ENCODE measurements at regions not wholly inside any gene's neighbourhood (a gene's known extent, or its start where the extent isn't known, plus 50 kb on each side); places are given as distances from the start of the nearest gene placed in this dataset.

DNA sequence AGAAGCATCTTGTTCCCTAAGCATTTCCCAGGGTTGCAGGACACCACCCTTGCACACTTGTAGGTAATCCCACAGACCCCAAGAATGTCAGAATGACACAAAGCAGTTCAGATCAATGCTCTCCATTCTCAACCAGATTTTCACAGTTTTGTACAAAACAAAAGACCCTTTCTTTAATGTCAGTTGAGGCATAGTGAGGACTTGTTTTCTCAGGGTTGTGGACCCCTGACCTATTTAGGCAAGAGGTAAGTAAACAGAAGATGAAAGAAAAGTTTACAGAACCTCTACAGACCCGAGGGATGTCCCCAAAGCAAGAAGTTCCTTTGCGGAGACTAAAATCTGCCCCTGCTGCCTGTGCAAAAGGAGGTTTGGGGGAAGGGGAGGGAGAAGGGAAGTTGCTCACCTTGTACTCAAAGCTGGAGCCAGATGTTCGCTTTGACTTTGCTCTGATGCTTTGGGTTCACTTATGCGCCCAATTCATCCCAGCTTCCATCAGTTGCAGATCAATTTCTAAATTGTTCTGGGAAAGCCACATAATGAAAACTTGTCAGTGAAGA, 635.4 kb downstream of the EPHA4 start:
- BruUV-seq (replicated peaks), result no TSS peak
- Histone ChIP-seq H4K20me1 (ENCODE audit: low read length) (no peaks in the 10 kb centered on the region), H3K4me3 (ENCODE audit: low read length) (no peak overlapping the region), H3K4me2 (ENCODE audit: low read length) (0 out of 2 replicates have a peak overlapping the region, but pooled peaks have one; percentile 49), H3K9me3 (ENCODE audit: low read length) (no peaks in the 10 kb centered on the region), H3K9ac (ENCODE audit: low read length) (no peak overlapping the region), H3K27ac (ENCODE audit: low read length) (0 out of 2 replicates have a peak overlapping the region, but pooled peaks have one; percentile 38), H3K79me2 (ENCODE audit: low read length) (no peaks in the 10 kb centered on the region), H3K27me3 (ENCODE audit: low read length) (no peaks in the 10 kb centered on the region), H3K36me3 (ENCODE audit: low read depth, low read length) (no peaks in the 10 kb centered on the region), H3K9me2 (replicated peaks; ENCODE audit: low read length) (no peaks in the 10 kb centered on the region), H3K4me1 (ENCODE audit: insufficient read depth, low read length) (peaks cover 18% of the 10 kb centered on the region), H2AFZ (ENCODE audit: low read length) (no peak overlapping the region; the same call in 1 of the 2 replicates), H3F3A (ENCODE audit: low read length, unreplicated experiment) (no peaks in the 10 kb centered on the region)
- TF ChIP-seq EZH2phosphoT487 (IDR thresholded peaks at IDR 0.05; ENCODE audit: borderline replicate concordance, low read length) (no peak), EZH2 (IDR thresholded peaks at IDR 0.05; ENCODE audit: low read length, unreplicated experiment) (no peak)
- TF ChIP-seq, protein P1, sequence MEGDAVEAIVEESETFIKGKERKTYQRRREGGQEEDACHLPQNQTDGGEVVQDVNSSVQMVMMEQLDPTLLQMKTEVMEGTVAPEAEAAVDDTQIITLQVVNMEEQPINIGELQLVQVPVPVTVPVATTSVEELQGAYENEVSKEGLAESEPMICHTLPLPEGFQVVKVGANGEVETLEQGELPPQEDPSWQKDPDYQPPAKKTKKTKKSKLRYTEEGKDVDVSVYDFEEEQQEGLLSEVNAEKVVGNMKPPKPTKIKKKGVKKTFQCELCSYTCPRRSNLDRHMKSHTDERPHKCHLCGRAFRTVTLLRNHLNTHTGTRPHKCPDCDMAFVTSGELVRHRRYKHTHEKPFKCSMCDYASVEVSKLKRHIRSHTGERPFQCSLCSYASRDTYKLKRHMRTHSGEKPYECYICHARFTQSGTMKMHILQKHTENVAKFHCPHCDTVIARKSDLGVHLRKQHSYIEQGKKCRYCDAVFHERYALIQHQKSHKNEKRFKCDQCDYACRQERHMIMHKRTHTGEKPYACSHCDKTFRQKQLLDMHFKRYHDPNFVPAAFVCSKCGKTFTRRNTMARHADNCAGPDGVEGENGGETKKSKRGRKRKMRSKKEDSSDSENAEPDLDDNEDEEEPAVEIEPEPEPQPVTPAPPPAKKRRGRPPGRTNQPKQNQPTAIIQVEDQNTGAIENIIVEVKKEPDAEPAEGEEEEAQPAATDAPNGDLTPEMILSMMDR (conservative IDR thresholded peaks at IDR 0.05; ENCODE audit: low read depth, low read length), result no peak
- DNase-seq (no peak), ATAC-seq (no peak)
- intact Hi-C loops (cut with micrococcal nuclease), result no loop called here
- CTCF ChIA-PET, result no interaction called here
- POLR2A ChIA-PET (ENCODE audit: unreplicated experiment), result no interaction called here

GRCh38 chr2:220937245-220937644, 634.9 kb downstream of the EPHA4 start:
- H3K4me1 ChIP-seq (ENCODE audit: insufficient read depth, low read length), result peaks cover 18% of the 10 kb centered on the region
- POLR2A ChIA-PET (ENCODE audit: unreplicated experiment), result no interaction called here
- no TSS peak for BruUV-seq (replicated peaks)

GRCh38 chr2:220940646-220941045, 631.5 kb downstream of the EPHA4 start:
- no peak overlapping the region for H2AFZ ChIP-seq (ENCODE audit: low read length)
- no peaks in the 10 kb centered on the region for H3K79me2 ChIP-seq (ENCODE audit: low read length)
- no peak overlapping the region for H3K9ac ChIP-seq (ENCODE audit: low read length)
- no peaks in the 10 kb centered on the region for H3K36me3 ChIP-seq (ENCODE audit: low read depth, low read length)
- H3K27me3 ChIP-seq (ENCODE audit: low read length), result no peaks in the 10 kb centered on the region
- H3K4me2 ChIP-seq (ENCODE audit: low read length), result no peak overlapping the region
- no peaks in the 10 kb centered on the region for H3F3A ChIP-seq (ENCODE audit: low read length, unreplicated experiment)
- TF ChIP-seq, protein P1 (conservative IDR thresholded peaks at IDR 0.05; ENCODE audit: low read depth, low read length), result no peak
- TF ChIP-seq EZH2 (IDR thresholded peaks at IDR 0.05; ENCODE audit: low read length, unreplicated experiment), result no peak
- TF ChIP-seq EZH2phosphoT487 (IDR thresholded peaks at IDR 0.05; ENCODE audit: borderline replicate concordance, low read length), result no peak
- no peak overlapping the region for H3K4me3 ChIP-seq (ENCODE audit: low read length)
- H3K9me3 ChIP-seq (ENCODE audit: low read length), result no peaks in the 10 kb centered on the region
- POLR2A ChIA-PET (ENCODE audit: unreplicated experiment), result no interaction called here
- H3K27ac ChIP-seq (ENCODE audit: low read length), result no peak overlapping the region
- no peaks in the 10 kb centered on the region for H3K9me2 ChIP-seq (replicated peaks; ENCODE audit: low read length)
- ATAC-seq (no peak), DNase-seq (no peak)
- intact Hi-C loops (cut with micrococcal nuclease), result no loop called here
- BruUV-seq (replicated peaks), result no TSS peak
- CTCF ChIA-PET, result no interaction called here
- H4K20me1 ChIP-seq (ENCODE audit: low read length), result no peaks in the 10 kb centered on the region
- peaks cover 12% of the 10 kb centered on the region for H3K4me1 ChIP-seq (ENCODE audit: insufficient read depth, low read length)

More at GRCh38 chr2:220937245-220937644, 634.9 kb downstream of the EPHA4 start:
- ATAC-seq (no peak), DNase-seq (no peak)
- H3K9me2 ChIP-seq (replicated peaks; ENCODE audit: low read length), result no peaks in the 10 kb centered on the region
- no peak overlapping the region for H3K4me3 ChIP-seq (ENCODE audit: low read length)
- H3K4me2 ChIP-seq (ENCODE audit: low read length), result no peak overlapping the region
- no peaks in the 10 kb centered on the region for H3F3A ChIP-seq (ENCODE audit: low read length, unreplicated experiment)
- no peak overlapping the region for H3K9ac ChIP-seq (ENCODE audit: low read length)
- H3K79me2 ChIP-seq (ENCODE audit: low read length), result no peaks in the 10 kb centered on the region
- TF ChIP-seq EZH2 (IDR thresholded peaks at IDR 0.05; ENCODE audit: low read length, unreplicated experiment), result no peak
- TF ChIP-seq, protein P1 (conservative IDR thresholded peaks at IDR 0.05; ENCODE audit: low read depth, low read length), result no peak
- no peak for TF ChIP-seq EZH2phosphoT487 (IDR thresholded peaks at IDR 0.05; ENCODE audit: borderline replicate concordance, low read length)
- no peak overlapping the region for H2AFZ ChIP-seq (ENCODE audit: low read length)
- intact Hi-C loops (cut with micrococcal nuclease), result no loop called here
- H3K27ac ChIP-seq (ENCODE audit: low read length), result no peak overlapping the region
- H3K9me3 ChIP-seq (ENCODE audit: low read length), result no peaks in the 10 kb centered on the region
- CTCF ChIA-PET, result no interaction called here
- H4K20me1 ChIP-seq (ENCODE audit: low read length), result no peaks in the 10 kb centered on the region
- H3K27me3 ChIP-seq (ENCODE audit: low read length), result no peaks in the 10 kb centered on the region
- H3K36me3 ChIP-seq (ENCODE audit: low read depth, low read length), result no peaks in the 10 kb centered on the region
